GM12878 (cell line): ENCODE measurements at regions not wholly inside any gene's neighbourhood (a gene's known extent, or its start where the extent isn't known, plus 50 kb on each side); places are given as distances from the start of the nearest gene placed in this dataset.
A peak's percentile ranks its signal among the peaks of the same experiment; 100 is the strongest.

Experiments
- BACH1 ChIP-seq: fragments of 450-650 bp; IDR thresholded peaks from 2 replicates; pipeline ENCODE4 v1.6.1; 2017; ENCODE audit warnings: mild to moderate bottlenecking, borderline replicate concordance
- CBX5 ChIP-seq: sonication (generic); IDR thresholded peaks from 2 replicates; pipeline ENCODE4 v1.6.1; 2016; ENCODE audit warnings: low read depth, moderate library complexity, mild to moderate bottlenecking, inconsistent platforms
- E2F4 ChIP-seq: IDR thresholded peaks from 2 replicates; pipeline ENCODE4 v1.6.1; 2012; ENCODE audit warnings: low read depth, low read length, improper control_type of control experiment
- EP300 ChIP-seq, 2 experiments: fragments of 150-350 bp in 1 of 2; IDR thresholded peaks; 2 replicates each; pipeline ENCODE4 v1.6.1; 2011 to 2012; ENCODE audit warnings: low read depth in 2 of 2, low read length in 2 of 2, borderline replicate concordance in 1 of 2, improper control_type of control experiment in 1 of 2, inconsistent platforms in 1 of 2; ENCODE audit not compliant: control insufficient read depth in 1 of 2
- ESRRA ChIP-seq: IDR thresholded peaks from 2 replicates; pipeline ENCODE4 v1.6.1; 2012; ENCODE audit warnings: mild to moderate bottlenecking, low read length, improper control_type of control experiment
- HDAC6 ChIP-seq: fragments of 200-600 bp; sonication (generic); IDR thresholded peaks from one replicate; pipeline ENCODE4 v1.8.0; 2017; ENCODE audit warnings: antibody characterized with exemption; ENCODE audit not compliant: unreplicated experiment
- MLLT1 ChIP-seq: fragments of 450-650 bp; IDR thresholded peaks from 2 replicates; pipeline ENCODE4 v1.6.1; 2016; ENCODE audit warnings: mild to moderate bottlenecking
- MTA3 ChIP-seq: IDR thresholded peaks from 2 replicates; pipeline ENCODE4 v1.6.1; 2012; ENCODE audit warnings: low read length, inconsistent platforms, borderline replicate concordance
- MYC ChIP-seq: IDR thresholded peaks from 2 replicates; pipeline ENCODE4 v1.6.1; 2011; ENCODE audit warnings: mild to moderate bottlenecking, low read length, moderate library complexity, inconsistent platforms; ENCODE audit not compliant: insufficient read depth, insufficient replicate concordance, insufficient read length, severe bottlenecking
- NFIC ChIP-seq: IDR thresholded peaks from 2 replicates; pipeline ENCODE4 v1.6.1; 2012; ENCODE audit warnings: low read depth, mild to moderate bottlenecking, inconsistent platforms, low read length, moderate library complexity
- NFXL1 ChIP-seq: fragments of 450-650 bp; IDR thresholded peaks from 2 replicates; pipeline ENCODE4 v1.6.1; 2017; ENCODE audit warnings: antibody characterized with exemption, mild to moderate bottlenecking, borderline replicate concordance
- NFYA ChIP-seq: IDR thresholded peaks from 2 replicates; pipeline ENCODE4 v1.6.1; 2011; ENCODE audit warnings: low read depth, mild to moderate bottlenecking, low read length, improper control_type of control experiment, borderline replicate concordance
- NFYB ChIP-seq: IDR thresholded peaks from 2 replicates; pipeline ENCODE4 v1.6.1; 2011; ENCODE audit warnings: low read depth, mild to moderate bottlenecking, low read length, improper control_type of control experiment, moderate library complexity; ENCODE audit not compliant: insufficient read depth
- PBX3 ChIP-seq: IDR thresholded peaks from 2 replicates; pipeline ENCODE4 v1.6.1; 2011; ENCODE audit warnings: mild to moderate bottlenecking, low read depth, low read length, moderate library complexity; ENCODE audit not compliant: insufficient replicate concordance
- PKNOX1 ChIP-seq: fragments of 450-650 bp; IDR thresholded peaks from 2 replicates; pipeline ENCODE4 v1.6.1; 2016; ENCODE audit warnings: mild to moderate bottlenecking
- PML ChIP-seq: IDR thresholded peaks from 2 replicates; pipeline ENCODE4 v1.6.1; 2012; ENCODE audit warnings: low read length, inconsistent platforms
- RBBP5 ChIP-seq: fragments of 200-600 bp; sonication (generic); conservative IDR thresholded peaks from 2 replicates; pipeline ENCODE4 v1.6.1; 2016
- STAT3 ChIP-seq: IDR thresholded peaks from 2 replicates; pipeline ENCODE4 v1.6.1; 2011; ENCODE audit warnings: low read depth, low read length, improper control_type of control experiment
- TAF1 ChIP-seq: IDR thresholded peaks from 2 replicates; pipeline ENCODE4 v1.6.1; 2011; ENCODE audit warnings: mild to moderate bottlenecking, low read depth, low read length, borderline replicate concordance
- TBL1XR1 ChIP-seq: IDR thresholded peaks from 2 replicates; pipeline ENCODE4 v1.6.1; 2012; ENCODE audit warnings: low read depth, low read length, improper control_type of control experiment
- TCF3 ChIP-seq: IDR thresholded peaks from 2 replicates; pipeline ENCODE4 v1.6.1; 2012; ENCODE audit warnings: low read depth, mild to moderate bottlenecking, low read length, borderline replicate concordance; ENCODE audit not compliant: insufficient read depth
- WRNIP1 ChIP-seq: IDR thresholded peaks from 2 replicates; pipeline ENCODE4 v1.6.1; 2011; ENCODE audit warnings: low read depth, low read length, improper control_type of control experiment, borderline replicate concordance
- YBX1 ChIP-seq: fragments of 450-650 bp; IDR thresholded peaks from 2 replicates; pipeline ENCODE4 v1.6.1; 2016; ENCODE audit warnings: antibody characterized with exemption
- ZBTB33 ChIP-seq: fragments of 450-650 bp; IDR thresholded peaks from 2 replicates; pipeline ENCODE4 v1.6.1; 2017; ENCODE audit warnings: mild to moderate bottlenecking
- ZZZ3 ChIP-seq: IDR thresholded peaks from 2 replicates; pipeline ENCODE4 v1.6.1; 2011; ENCODE audit warnings: low read depth; ENCODE audit not compliant: control insufficient read depth, insufficient read length

- TF ChIP-seq ZZZ3 (no peak), HDAC6 (no peak), STAT3 (no peak), ESRRA (no peak), NFYB (no peak), YBX1 (no peak), MLLT1 (peak; percentile 86), WRNIP1 (no peak), ZBTB33 (no peak), PBX3 (no peak), MYC (no peak), E2F4 (no peak), NFIC (peak; percentile 27; the same call in 1 of the 2 replicates), NFYA (no peak), PKNOX1 (no peak), TBL1XR1 (no peak), BACH1 (no peak), TAF1 (no peak), NFXL1 (no peak), TCF3 (peak; percentile 58; the same call in 1 of the 2 replicates), EP300 (IDR thresholded peaks at IDR 0.05; ENCODE audit: borderline replicate concordance in 1 of 2, control insufficient read depth in 1 of 2, low read depth in 2 of 2, low read length in 2 of 2) (no peak), CBX5 (no peak), PML (no peak), MTA3 (no peak), RBBP5 (no peak)
These were observed 139.6 kb upstream of the PELI1 start (continued) for GRCh38 chr2:64283641-64284361.
